ENCODE measurements at regions not wholly inside any gene's neighbourhood (a gene's known extent, or its start where the extent isn't known, plus 50 kb on each side); places are given as distances from the start of the nearest gene placed in this dataset.

DNA sequence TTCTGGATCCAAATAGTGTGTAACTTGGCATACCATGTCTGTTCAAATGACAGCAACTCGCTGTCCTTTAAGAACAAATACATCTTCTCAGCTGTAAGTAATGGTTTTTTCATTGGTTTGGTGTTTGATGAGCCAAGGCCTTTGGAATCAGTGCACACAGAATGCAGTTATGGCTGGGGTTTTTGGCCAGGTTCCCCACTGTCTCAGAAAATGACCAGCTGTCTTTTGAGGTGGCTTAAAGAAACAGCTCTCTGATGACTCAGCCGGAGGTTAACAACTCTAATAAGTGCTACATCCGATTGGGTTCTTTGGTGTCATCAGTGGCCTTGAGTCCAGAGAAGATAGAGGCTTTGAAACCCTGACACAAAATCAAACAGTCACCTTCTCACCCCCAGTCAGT lies 688.4 kb downstream of the REEP3 start:
- no peak for DNase-seq (ENCODE audit: low spot score)

DNA sequence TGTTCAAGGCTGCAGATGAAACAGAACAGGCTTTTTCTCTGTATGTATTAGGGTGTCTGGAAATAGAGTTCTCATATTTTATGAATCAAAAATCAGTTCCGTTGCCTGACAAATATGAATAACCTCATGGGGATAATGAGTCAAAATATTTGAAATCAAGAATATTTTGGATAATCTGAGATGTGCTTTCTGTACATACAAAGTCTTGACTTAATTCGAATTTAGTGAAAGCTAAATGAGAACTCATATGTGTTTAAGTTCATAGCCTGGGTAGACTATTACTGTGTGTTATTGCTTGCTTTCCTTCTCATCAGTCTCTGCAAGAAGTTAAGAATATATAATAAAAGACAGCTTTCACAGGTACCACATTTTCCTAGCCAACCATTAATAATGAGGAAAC lies 689.0 kb downstream of the REEP3 start:
- no peak for DNase-seq (ENCODE audit: low spot score)

DNA sequence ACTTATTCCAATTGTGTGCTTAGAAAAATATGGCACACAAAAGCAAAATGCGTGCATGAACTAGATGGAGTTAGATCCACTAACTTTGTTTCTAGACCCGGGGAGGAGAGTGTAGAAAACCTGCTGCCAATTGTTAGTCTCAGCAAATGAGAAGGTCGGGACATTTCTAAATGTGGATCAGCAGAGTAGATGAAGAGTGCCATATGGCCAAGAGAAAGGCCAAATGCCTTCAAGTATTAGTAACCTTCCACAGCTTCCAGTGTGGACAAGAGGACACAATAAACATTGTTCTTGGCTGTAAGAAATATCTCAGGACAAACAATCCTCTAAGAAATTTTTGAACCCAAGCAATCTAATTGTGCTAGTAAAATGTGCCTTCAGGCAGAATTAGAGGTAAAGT lies 690.3 kb downstream of the REEP3 start:
- no peak for DNase-seq (ENCODE audit: low spot score)

DNA sequence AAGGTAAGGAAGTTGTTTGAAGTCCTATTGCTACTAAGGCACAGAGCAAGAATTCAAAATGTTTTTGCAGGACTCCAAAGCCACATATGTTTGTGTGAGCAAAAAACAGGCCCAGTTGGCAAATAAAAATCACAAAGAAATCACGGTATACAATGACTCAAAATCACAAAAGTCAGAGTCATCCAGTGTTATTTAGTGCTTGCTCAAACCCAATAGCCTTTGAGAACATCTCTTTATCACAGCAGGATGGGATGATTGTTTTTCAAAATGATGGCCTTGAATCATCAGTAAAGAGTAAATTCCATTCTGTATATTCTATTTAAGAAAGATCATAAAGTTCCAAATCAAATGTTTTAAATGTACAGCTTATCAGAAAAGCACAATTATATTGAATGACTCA lies 693.9 kb downstream of the REEP3 start:
- DNase-seq (ENCODE audit: low spot score) = no peak

DNA sequence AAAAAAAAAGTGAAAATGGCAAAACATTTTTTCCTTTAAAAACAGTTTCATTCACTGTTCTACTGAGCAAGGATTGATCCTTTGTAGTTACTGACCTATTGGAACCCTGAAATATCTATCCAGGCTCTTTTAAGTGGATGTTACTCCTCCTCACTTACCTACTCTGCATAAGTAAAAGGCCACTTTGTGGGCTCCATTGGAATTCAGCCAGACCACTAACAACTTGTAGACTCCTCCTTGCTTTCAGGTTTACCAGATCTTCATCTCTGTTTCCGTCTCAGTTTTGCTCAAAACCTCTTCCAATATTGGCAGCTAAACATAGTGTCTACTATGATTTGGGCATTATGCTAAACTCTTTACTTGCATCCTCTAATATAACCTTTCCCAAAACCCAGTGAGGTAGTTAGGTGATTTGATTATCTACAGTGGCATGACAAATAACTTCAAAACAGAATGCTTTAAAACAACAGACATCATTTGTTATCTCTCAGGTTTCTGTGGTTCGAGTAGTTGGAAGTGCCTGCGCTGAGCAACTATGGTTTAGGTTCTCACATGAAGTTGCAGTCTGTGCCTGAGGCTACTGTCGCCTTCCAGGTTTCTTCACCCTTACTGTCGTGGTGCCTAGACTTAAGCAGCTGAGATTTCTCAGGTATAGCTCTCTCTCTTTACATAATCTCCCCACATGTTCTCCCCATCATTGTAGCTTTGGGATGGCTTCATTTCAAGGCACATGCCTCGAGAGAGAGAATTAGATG lies 698.2 kb downstream of the REEP3 start:
- DNase-seq (ENCODE audit: low spot score) = no peak

DNA sequence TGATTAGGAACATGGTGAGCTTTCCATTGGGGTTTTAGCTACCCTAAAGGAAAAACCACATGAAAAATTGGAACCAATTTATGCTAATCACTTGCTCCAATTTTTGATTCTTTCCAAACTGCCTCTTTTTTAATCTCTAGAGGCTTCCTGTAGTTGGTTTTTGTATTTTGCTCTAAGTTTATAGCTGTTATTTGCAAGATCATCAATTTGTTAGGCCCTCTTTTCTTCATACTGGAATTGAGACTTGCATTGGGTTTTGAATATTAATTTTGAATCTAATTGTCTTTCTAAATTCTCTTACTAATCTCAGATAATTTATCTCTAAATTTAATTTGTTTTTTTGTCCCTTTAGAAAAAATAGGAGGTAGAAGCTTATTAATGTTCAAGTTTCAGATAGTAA lies 713.3 kb downstream of the REEP3 start:
- DNase-seq (ENCODE audit: low spot score) = no peak

DNA sequence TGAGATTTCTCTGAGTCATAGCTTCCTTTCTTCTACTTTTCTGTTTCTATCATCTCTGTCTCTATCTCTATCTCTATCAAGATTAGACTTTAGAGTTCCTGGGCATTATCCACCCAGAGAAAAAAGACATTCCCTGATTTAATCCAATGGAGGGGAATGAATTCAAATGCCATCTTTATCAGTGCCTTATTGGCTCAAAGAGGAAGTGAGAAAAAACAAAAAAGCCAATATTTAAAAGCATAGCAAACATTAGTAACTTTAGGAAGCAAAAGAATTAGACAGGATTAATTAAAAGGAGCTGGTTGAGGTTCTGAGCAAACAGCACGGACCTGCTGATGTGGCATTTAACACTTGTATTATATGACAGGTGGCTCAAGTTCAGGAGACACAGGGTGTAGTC lies 736.5 kb downstream of the REEP3 start:
- no peak for DNase-seq (ENCODE audit: low spot score)

DNA sequence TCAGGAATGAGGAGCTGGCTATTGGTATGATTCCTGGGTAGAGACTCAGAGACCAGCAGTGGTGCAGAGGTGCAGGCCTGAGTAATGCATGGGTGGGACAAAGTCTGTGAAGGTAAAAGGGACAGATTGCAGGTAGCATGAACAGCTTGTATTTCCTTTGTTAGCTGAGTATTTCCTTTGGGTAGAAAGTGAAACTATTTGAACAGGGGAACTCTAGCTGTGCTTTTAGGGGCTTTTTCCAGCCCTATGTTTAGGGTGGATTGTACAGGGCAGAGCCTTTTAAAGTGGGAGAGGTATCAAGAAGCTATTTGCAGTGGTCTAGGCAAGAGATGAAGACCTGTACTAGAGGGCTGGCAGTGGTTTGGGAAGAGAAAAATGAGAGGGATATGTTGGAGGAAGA lies 739.9 kb downstream of the REEP3 start:
- no peak for DNase-seq (ENCODE audit: low spot score)

DNA sequence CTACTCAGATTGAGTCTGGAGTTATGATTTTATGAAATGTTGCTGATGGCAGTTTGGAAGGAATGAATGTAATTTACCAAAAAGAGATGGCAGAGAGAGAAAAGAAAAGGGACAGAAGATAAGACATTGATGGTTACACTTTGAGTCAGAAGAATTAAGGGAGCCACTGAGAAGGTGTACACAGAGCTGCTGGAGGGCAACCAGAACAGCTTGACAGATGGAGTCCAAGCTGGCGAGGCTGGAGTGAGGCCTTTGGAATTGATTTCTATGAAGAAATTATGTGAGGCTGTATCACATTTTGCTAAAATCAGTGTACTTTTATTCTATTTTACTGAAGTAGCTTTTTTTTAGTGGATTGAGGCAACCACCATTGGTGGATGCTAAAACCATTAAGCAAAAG lies 740.5 kb downstream of the REEP3 start:
- DNase-seq (ENCODE audit: low spot score) = no peak

DNA sequence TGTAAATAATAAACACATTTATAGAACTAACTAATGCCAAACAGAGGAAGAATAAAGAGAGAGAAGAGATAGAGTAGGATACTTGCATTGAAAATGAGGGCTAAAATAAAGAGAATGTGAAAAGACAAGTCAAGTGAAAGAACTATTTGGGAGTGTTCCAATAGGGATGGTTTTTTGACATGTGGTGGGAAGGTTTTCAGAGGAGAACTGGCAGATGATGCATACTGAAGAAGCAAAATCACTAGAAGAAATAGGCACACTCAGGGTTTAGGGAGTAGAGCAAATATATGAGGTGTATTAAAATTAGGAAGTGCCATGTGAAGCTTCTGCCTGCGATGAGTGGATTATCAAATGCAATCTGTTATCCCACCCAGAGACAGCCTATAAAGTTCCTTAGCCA lies 744.8 kb downstream of the REEP3 start:
- DNase-seq (ENCODE audit: low spot score) = no peak

DNA sequence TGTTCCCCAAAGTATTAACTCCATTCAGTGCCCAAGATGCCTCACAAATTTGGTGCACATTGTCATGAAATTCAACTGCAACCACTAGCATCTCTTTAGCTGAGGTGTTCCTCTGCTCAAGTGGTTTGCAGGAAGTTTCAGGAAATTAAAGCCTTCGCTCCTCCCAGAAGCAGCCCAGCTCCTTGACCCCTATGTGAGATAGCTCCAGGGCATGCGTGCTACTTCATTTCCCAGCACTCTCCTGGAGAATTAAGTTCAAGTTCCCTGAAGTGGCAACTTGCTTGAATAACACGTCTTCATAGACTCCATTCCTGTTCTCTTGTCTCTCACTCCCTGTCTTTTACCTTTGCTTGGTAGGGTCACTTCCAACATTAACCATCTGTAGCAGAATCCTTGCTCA lies 750.3 kb downstream of the REEP3 start:
- no peak for DNase-seq (ENCODE audit: low spot score)

DNA sequence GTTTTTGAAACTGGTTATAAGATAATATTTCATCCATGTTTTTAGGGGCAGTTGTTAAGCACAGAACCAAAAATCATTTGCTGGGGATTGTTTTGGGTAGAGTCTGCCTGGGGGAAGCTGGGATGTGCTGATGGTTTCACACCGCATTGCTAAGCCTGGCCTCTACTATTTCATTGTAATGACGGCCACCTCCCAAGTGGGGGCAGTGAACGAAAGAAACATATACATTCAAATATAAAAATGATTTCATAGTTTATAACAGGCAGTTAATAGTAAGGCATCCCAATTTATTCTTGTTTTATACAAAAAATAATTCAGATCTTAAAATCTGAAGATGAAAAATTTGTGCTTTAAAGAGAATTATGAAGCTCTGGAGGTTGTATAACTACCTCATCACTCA lies 750.8 kb downstream of the REEP3 start:
- DNase-seq (ENCODE audit: low spot score) = peak; percentile 1

DNA sequence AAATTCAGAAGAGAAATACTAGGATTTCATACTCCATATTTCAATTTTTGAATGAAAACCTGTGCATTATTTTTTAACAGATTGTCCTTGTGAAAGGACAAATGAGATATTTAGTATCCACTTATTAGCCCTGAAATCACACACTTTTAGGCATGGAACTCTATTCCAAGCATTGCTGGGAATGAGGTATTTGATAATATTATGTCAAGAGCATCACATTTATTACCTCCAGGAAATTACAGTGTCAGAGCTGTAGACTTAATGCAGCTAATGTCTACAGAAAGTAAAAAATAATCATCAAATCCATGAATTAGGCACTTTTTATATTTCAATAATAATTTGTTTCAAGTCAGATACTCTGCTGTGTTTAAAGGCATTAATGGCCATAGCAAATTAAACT lies 753.8 kb downstream of the REEP3 start:
- no peak for DNase-seq (ENCODE audit: low spot score)

DNA sequence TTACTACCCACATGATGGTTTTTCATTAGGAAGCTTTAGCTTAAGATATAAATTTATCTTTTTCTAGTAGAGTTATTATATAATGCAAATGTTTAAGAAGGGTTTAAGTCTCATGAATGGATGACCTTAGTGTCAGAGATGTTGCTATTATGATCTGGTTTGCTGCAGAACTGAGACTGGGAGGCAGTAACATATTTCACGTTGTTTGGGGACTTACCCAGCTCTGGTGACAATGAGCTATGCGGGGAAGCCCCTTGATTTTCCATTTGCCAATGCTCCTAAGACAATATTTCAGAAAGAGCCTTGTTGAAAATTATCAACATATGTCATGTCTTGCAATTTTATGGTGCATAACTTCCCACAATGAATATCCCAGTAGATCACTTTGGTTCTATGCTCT lies 754.6 kb downstream of the REEP3 start:
- no peak for DNase-seq (ENCODE audit: low spot score)

DNA sequence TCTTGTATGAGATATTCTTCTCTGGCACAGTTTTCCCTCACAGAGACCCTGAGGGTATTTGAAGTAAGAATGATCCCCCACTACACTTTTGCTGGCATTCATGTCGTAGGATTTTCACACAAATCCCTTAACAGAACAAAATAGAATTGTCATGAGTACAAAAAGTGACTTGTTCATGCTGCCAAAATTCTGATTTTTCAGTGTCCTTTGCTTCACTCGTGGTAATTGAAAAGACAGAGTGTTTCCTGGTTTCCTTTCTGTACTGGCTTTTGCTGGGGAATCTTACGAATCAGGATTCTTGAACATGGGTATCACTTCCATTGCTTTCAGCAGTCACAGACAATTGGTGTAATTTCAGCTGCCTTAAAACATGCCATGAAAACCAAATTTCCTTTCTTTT lies 756.3 kb downstream of the REEP3 start:
- DNase-seq (ENCODE audit: low spot score) = no peak

DNA sequence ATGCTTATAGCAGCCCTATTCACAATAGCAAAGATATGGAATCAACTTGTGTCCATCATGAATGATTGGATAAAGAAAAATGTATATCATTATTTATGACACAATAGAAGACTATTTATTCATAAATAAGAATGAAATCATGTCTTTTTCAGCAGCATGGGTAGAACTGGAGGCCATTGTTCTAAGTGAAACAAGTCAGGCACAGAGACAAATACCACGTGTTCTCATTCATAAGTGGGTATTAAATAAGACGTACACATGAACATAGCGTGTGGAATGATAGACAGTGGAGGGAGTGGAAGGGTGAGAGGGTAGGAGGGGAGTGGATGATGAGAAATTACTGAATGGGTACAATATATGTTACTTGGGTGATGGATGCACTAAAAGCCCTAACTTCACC lies 762.4 kb downstream of the REEP3 start:
- no peak for DNase-seq (ENCODE audit: low spot score)

DNA sequence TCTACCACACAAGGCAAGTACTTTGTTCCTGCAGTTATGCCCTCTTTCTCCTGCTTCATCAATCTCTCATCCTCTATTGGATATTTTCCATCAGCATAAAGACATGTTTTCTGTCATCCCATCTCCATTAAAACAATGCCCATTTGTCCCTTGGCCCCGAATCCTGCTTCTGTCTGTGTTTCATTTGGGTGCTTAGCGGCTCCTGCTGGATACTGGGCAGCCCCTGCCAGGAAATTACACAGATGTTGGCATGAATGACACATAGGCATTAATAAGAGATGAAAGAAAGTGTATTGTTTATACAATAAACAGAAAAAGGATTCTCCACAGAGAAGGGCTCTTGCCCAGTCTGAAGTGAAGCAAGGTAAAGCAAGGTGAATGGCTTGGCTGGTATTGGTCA lies 765.3 kb downstream of the REEP3 start:
- DNase-seq (ENCODE audit: low spot score) = no peak

DNA sequence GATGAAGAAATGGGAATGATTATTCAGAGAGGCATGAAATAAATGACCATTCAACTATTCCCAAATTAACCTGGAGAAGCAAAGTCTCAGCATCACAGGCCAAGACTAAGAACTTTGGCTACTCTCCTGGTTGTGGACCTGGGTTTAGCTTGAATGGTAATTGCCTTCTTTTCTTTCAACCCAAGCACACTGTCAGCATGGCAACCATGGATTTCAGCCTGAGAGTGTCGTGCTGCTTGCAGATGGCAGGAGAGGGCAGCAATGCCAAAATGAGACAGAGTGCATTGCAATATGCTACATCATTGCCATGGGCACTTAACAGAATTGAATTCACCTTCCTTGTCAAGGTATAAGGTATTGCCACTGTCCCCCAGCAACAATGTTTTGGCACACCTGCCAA lies 767.2 kb downstream of the REEP3 start:
- no peak for DNase-seq (ENCODE audit: low spot score)

DNA sequence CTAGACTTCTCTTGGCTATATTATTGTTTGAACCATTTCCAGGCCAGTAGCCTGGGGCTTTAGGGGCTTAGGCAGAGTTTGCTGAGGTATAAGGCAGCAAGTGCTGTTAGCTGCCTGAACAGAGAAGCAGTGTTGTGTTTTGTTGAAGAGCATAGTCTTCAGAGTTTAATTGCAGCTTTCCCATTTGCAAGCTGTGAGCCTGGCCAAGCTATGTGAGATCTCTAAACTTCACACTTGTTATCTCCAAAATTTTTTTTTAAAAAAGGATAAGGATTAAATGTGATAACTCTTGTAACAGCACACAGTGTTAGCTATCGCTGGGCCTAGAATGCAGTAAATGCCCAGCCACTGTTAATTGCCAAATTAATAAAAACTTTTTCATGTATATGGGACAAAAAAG lies 782.4 kb downstream of the REEP3 start:
- DNase-seq (ENCODE audit: low spot score) = no peak

DNA sequence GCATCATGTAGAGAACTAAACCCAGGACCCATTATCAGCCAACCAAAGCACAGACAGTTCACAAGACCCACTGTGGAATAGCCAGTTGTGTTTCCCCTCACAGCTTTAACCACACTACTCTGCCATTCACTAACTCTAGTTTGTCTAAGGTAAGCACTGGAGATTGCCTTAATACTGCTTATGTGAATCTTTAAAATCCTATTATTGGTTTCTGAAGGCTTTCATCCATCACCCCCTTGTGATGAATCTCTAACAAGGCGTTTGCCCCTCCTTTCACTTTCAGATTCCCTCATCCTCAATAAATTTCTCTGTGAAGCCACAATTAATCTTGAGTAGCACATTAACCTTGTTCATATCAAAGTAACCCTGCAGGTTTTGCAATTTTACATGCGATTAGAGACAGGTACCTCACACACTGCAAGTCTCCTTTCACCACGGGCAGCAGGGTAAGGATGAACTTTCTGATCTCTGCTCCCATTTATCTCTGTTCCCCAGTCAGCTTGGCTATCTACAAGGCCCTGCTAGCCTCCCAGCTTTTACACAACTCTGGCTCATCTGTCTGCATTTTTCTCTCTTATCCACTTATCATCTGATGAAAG lies 785.6 kb downstream of the REEP3 start:
- no peak for DNase-seq (ENCODE audit: low spot score)

DNA sequence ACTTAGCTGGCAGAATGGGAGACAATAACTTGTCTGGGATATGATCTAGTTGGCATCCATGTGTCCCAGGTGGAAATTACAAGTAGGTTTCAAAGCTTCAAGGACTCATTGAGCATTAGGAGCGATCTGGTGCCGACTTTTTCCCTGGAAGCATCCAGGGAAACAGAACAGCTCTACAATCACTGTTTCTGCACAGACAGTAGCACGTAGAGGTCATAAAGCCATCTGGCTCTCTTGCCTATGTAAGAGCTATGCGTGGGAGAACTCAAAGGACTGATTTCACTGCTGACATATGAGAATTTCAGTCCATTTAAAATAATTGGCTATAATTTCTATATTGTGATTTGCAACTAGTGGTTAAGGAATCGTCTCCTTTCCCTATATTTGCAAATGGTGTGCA lies 791.7 kb downstream of the REEP3 start:
- DNase-seq (ENCODE audit: low spot score) = no peak

DNA sequence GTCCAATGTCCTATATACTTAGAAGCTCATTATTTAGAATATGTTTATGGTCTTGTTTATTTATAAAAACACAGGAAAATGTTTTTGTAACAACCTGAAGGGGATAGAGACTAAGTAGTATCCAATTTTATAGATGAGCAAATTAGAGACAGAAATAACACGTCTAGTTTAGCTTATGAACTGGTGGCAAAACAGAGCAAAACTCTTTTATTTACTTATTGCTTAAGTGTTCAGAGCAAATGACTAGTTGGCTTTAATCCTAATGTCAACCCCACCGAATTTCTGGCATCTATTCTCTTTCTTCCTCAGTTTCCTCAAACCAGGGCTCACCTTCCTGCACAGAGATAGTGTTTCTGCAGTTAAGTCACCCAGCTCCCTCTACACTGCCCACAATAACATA lies 792.8 kb downstream of the REEP3 start:
- DNase-seq (ENCODE audit: low spot score) = no peak

DNA sequence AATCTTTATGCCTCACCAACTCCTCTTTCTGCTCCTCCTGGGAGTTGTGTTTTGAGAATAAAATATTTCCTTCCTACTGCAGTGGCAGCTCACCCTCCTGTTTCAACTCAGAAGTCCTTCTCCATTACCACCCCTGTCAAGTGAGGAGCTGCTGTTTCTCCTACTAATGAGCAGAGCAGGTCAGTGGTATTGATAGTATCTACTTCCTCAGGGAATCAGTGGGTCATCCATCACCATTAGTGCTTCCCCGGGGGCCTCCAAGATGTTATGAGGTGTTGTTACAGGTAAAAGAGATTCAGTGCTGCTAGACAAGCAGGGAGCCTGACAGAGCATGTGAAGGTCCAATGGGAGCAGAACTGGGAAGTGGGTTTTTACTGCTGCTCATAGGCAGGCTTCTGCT lies 795.2 kb downstream of the REEP3 start:
- DNase-seq (ENCODE audit: low spot score) = no peak

DNA sequence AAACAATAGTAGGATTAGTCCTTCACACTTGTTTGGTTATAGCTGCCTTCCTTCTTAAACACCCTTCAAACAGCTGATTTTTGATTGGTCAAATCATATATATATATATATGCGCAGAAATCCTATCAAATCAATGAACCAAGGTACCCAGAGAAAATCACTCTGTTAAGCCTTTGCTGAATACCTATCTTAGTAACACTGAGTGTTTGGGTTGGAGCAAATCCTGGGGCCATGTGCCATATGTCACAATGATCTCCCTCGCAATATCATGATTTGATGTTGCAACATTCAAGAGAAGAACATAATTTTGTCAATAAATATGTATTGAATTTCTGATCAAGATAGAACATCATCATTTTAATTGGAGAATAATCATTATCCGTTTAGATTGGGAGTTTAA lies 795.6 kb downstream of the REEP3 start:
- DNase-seq (ENCODE audit: low spot score) = no peak
